Ovary (tissue), 7 donors: ENCODE measurements at regions not wholly inside any gene's neighbourhood (a gene's known extent, or its start where the extent isn't known, plus 50 kb on each side); places are given as distances from the start of the nearest gene placed in this dataset.

Experiments
- DNase-seq, 5 donors: peaks; one replicate each; pipeline ENCODE4 v3.0.0-alpha.2; 2019 to 2020
- H3K27ac ChIP-seq, 2 donors: fragments of 200-600 bp; one replicate each; pipeline versions ENCODE4 v1.5.1 to v1.8.0; 2019 to 2022
- H3K27me3 ChIP-seq: fragments of 200-600 bp; one replicate; pipeline ENCODE4 v1.8.0; 2022
- H3K36me3 ChIP-seq: fragments of 200-600 bp; sonication (generic); one replicate; pipeline ENCODE4 v1.5.1; 2019
- H3K4me1 ChIP-seq: one replicate; pipeline ENCODE4 v1.8.1; 2013; ENCODE audit warnings: mild to moderate bottlenecking, moderate library complexity; ENCODE audit not compliant: insufficient read depth
- H3K4me3 ChIP-seq: fragments of 200-600 bp; sonication (generic); one replicate; pipeline ENCODE4 v1.5.1; 2017
- H3K9me3 ChIP-seq, 2 donors: fragments of 200-600 bp in 1 of 2; sonication (generic) in 1 of 2; one replicate each; pipeline versions ENCODE4 v1.5.1 to v1.8.1; 2013 to 2019; ENCODE audit warnings: mild to moderate bottlenecking in 1 of 2, moderate library complexity in 1 of 2
- EP300 ChIP-seq: sonication (generic); formaldehyde crosslinking; IDR thresholded peaks from one replicate; pipeline ENCODE4 v1.6.1; 2017; ENCODE audit warnings: antibody characterized with exemption
- POLR2A ChIP-seq: fragments of 450-650 bp; IDR thresholded peaks from one replicate; pipeline ENCODE4 v1.6.1; 2017; ENCODE audit warnings: antibody characterized with exemption, mild to moderate bottlenecking, moderate library complexity
- WGBS, 3 donors: extraction: QIAGEN DNeasy Blood & Tissue Kit in 1 of 3; methylation state at CpG; one replicate each; pipeline versions ENCODE4 v1.1.5 to v1.1.7; 2013 to 2017; 5-methylcytosine and 5-hydroxymethylcytosine counted together
- intact Hi-C, 4 donors: fragments of 100-400 bp; cut with DNase I; formaldehyde crosslinking; loops; one replicate each; pipeline versions ENCODE4 v1.11.0 to v1.15.1; 2022 to 2023
- TF ChIP-seq, protein P1 (sequence below), 3 donors: fragments of 450-650 bp in 2 of 3; fragments of 200-600 bp in 1 of 3; IDR thresholded peaks; one replicate each; pipeline versions ENCODE4 v1.5.1 to v1.8.0; 2016 to 2022; ENCODE audit warnings: antibody characterized with exemption in 3 of 3, mild to moderate bottlenecking in 1 of 3
- donor health status: DM: no; HTN: no; CAD: no; lungs with moderate emphysema.
- donor health status: DM: no; HTN: no; CAD: no.
- donor health status: Bipolar disorder and iron deficiency.
- donor health status: DM: no; HTN: no; CAD: no.
- donor health status: DM: yes; HTN: yes; CAD: no.

DNA sequence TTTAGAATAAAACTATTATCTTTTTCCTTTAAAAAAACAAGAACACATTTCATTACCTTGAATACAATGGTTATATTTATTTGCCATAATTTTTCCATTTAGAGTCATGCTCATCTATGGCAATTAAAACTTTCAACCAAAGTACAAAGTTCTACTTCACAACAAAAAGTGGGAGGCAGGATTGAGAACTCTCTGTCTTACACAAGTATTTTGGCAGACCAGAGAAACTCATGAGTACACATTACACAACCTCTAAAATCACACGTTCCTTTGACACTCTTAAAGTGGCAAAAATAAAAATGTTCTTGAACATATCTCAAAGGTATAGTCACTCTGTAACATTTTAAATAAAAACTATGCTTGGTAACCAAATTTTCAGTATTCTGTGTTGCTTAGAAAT is 213.4 kb downstream of the IL15 start:
- H3K4me3 ChIP-seq, result no peak overlapping the region
- no peaks in the 10 kb centered on the region for H3K36me3 ChIP-seq
- no peaks in the 10 kb centered on the region for H3K9me3 ChIP-seq
- no peak for DNase-seq
- intact Hi-C loops, result loop anchor here in 1 of 4 donors (2.0 kb wide), 1 partner anchor 25 kb away; no protein-coding TSS in a partner anchor
- TF ChIP-seq, protein P1, sequence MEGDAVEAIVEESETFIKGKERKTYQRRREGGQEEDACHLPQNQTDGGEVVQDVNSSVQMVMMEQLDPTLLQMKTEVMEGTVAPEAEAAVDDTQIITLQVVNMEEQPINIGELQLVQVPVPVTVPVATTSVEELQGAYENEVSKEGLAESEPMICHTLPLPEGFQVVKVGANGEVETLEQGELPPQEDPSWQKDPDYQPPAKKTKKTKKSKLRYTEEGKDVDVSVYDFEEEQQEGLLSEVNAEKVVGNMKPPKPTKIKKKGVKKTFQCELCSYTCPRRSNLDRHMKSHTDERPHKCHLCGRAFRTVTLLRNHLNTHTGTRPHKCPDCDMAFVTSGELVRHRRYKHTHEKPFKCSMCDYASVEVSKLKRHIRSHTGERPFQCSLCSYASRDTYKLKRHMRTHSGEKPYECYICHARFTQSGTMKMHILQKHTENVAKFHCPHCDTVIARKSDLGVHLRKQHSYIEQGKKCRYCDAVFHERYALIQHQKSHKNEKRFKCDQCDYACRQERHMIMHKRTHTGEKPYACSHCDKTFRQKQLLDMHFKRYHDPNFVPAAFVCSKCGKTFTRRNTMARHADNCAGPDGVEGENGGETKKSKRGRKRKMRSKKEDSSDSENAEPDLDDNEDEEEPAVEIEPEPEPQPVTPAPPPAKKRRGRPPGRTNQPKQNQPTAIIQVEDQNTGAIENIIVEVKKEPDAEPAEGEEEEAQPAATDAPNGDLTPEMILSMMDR (IDR thresholded peaks at IDR 0.05), result no peak
- TF ChIP-seq POLR2A, result no peak
- TF ChIP-seq EP300, result no peak
- no peaks in the 10 kb centered on the region for H3K4me1 ChIP-seq
- H3K27ac ChIP-seq, result no peak overlapping the region
- H3K27me3 ChIP-seq, result no peaks in the 10 kb centered on the region
- WGBS, 3 donors, result 20 to 42% (median 23%) methylated on average over 1 of the region's 1 CpG

DNA sequence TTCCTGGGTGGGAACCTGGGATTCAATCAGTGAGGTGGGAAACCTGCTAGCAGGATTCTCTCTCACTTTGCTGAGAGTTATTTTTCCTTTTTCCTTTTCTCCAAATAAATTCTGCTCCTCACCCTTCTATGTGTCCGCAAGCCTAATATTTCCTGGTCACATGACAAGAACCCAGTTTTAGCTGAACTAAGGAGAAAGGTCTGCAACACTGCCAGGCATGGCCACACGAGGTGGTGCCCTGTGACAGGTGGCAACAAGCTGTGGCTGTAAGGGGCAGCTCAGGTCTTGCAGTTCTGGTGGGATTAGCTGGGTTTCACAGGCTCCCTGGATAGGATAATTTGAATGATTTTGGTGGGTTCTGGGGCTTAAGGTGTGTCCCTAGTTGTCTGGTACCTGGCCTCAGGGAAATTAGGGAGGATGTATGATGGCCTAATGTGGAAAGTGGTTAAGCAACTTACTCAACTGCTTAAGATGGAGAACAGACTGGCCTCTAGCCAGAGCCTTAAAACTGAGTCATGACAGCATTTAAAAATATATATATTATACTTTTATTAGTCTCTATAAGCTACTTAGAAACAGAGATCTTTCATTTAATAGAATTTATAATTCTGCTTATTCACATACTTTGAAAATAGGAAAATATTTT is 215.0 kb downstream of the IL15 start:
- H3K27ac ChIP-seq, result no peak overlapping the region
- intact Hi-C loops, result loop anchor here in 1 of 4 donors (2.0 kb wide), 1 partner anchor 27 kb away; no protein-coding TSS in a partner anchor
- no peaks in the 10 kb centered on the region for H3K4me1 ChIP-seq
- no peaks in the 10 kb centered on the region for H3K27me3 ChIP-seq
- DNase-seq, result no peak
- H3K4me3 ChIP-seq, result no peak overlapping the region
- TF ChIP-seq POLR2A, result no peak
- TF ChIP-seq EP300, result no peak
- TF ChIP-seq, protein P1 (IDR thresholded peaks at IDR 0.05), result no peak
- no peaks in the 10 kb centered on the region for H3K9me3 ChIP-seq
- no peaks in the 10 kb centered on the region for H3K36me3 ChIP-seq
- 72 to 85% (median 75%) methylated on average over 2 of the region's 2 CpGs for WGBS, 3 donors

DNA sequence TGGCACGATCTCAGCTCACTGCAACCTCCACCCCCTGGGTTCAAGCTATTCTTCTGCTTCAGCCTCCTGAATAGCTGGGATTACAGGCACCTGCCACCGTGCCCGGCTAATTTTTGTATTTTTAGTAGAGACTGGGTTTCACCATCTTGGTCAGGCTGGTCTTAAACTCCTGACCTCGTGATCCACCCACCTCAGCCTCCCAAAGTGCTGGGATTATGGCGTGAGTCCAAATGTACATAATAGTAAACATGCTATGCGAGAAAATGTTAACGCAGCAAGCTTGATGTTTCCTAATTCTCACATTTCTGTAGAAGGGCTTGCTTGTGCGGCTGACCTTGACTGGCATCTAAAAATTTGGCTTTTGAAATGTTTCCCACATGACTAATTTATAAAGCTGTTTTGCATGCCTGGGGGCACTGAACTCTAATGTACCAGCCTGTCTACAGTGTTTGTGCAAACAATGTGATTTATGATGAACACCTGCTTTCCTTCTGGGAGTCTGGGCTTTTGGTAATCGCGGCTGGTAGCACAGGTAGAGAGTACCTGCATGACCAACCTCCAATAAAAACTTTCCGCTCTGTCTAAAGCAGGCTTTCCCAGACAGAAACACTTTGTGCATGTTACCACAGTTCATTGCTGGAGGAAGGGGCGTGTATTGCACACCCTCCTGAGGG is 216.8 kb downstream of the IL15 start:
- no peak for DNase-seq
- intact Hi-C loops, result no loop called here

DNA sequence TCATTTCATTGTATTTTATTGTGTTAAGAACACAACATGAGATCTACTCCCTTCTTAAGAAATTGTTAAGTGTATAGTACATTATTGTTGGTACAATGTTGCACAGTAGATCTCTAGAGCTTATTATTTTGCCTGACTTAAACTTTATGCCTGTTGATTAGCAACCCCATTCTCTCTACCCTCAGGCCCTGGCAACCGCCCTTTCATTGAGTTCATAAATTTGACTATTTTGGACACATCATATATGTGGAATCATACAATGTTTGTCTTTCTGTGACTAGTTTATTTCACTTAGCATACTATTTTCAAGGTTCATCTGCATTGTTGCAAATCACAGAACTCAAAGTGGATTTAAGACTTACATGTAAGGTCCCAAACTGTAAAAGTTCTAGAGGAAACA is 222.1 kb downstream of the IL15 start:
- H3K4me1 ChIP-seq, result no peaks in the 10 kb centered on the region
- no peak overlapping the region for H3K27ac ChIP-seq
- H3K9me3 ChIP-seq, result no peaks in the 10 kb centered on the region
- intact Hi-C loops, result no loop called here
- no peak for DNase-seq
- TF ChIP-seq, protein P1 (IDR thresholded peaks at IDR 0.05), result no peak
- no peak for TF ChIP-seq EP300
- TF ChIP-seq POLR2A, result no peak
- H3K36me3 ChIP-seq, result no peaks in the 10 kb centered on the region
- 89 to 92% (median 90%) methylated on average over 1 of the region's 1 CpG for WGBS, 3 donors
- H3K4me3 ChIP-seq, result no peak overlapping the region
- no peaks in the 10 kb centered on the region for H3K27me3 ChIP-seq

More for the DNA sequence above, 216.8 kb downstream of the IL15 start:
- Histone ChIP-seq H3K9me3 (no peaks in the 10 kb centered on the region), H3K27ac (no peak overlapping the region), H3K36me3 (no peaks in the 10 kb centered on the region), H3K4me1 (no peaks in the 10 kb centered on the region), H3K4me3 (no peak overlapping the region), H3K27me3 (no peaks in the 10 kb centered on the region)
- 67 to 82% (median 74%) methylated on average over 12 of the region's 12 CpGs for WGBS, 3 donors
- TF ChIP-seq, protein P1 (IDR thresholded peaks at IDR 0.05), result no peak
- TF ChIP-seq EP300 (no peak), POLR2A (no peak)
